GM21737 (cell line): ENCODE measurements at regions not wholly inside any gene's neighbourhood (a gene's known extent, or its start where the extent isn't known, plus 50 kb on each side); places are given as distances from the start of the nearest gene placed in this dataset.
"Not testable (repeated sequence)": the region's sequence is repeated elsewhere in the genome, so short reads cannot be mapped to it uniquely, and the experiment has no call there.

Experiments
- ATAC-seq: cut with Tn5 transposase; IDR thresholded peaks from one replicate; pipeline ENCODE4 v1.9.1; 2021; ENCODE audit warnings: mild to moderate bottlenecking, moderate library complexity; ENCODE audit not compliant: unreplicated experiment

DNA sequence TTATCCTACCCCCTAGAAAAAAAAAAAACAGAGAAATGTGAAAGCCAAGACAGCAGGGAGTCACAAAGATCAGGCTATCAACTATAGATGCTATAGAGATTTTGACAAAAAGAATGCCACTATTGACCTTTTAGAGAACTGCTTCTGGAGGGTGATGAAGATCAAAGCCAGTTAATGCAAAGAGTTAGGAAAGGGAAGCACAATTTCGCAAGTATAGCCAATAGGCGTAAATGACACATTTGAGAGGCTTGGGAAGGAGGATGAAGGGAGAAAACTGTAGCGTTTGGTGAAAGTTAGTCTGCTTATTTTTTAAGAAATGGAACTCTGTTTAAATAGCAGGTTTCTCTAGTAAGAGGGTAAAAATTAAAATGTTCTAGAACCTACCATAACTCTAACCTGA is 190.7 kb downstream of the DUSP6 start:
- no peak for ATAC-seq

DNA sequence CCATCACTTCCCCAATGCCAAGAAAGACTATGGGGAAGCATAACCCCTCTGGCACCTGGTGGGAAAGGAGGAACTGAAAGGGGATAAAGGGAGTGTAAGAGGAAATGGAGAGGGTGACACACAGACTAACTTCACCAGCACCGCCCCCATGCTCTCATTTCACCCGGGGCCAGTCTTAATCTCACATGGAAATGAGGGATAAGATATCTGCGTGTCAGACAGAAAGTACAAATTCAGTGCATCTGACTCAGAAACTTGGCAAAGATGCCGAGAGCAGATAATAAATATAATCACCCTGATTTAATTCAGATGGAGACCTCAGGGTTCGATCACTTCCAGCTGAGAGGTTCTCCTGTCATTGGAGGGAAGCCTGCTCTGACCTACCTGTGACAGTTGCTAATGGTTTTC is 191.6 kb downstream of the DUSP6 start:
- no peak for ATAC-seq

- no peak for ATAC-seq
Measured at GRCh38 chr12:89157413-89157812, 194.9 kb downstream of the DUSP6 start.

GRCh38 chr12:89156862-89157262 is 195.4 kb downstream of the DUSP6 start:
- ATAC-seq: no peak

GRCh38 chr12:89156340-89156739 is 196.0 kb downstream of the DUSP6 start:
- no peak for ATAC-seq

DNA sequence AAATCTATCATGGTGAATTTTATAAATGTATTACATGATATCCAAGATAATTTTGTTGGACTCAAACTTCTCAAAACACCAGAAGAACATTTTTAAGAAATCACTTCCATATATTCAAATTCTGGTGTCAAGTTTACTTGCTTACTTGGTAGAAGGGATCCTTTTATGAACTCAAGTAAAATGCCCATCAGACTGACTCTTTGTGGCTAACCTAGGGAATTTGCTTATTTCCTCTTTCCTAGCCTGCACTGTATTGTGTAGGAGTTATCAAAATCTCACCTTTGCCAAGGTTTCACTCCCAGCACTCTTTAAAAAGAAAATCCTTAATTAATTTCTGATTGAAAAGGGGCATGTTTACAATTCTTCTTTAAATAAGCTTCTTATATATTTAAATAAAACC is 196.5 kb downstream of the DUSP6 start:
- ATAC-seq: no peak

DNA sequence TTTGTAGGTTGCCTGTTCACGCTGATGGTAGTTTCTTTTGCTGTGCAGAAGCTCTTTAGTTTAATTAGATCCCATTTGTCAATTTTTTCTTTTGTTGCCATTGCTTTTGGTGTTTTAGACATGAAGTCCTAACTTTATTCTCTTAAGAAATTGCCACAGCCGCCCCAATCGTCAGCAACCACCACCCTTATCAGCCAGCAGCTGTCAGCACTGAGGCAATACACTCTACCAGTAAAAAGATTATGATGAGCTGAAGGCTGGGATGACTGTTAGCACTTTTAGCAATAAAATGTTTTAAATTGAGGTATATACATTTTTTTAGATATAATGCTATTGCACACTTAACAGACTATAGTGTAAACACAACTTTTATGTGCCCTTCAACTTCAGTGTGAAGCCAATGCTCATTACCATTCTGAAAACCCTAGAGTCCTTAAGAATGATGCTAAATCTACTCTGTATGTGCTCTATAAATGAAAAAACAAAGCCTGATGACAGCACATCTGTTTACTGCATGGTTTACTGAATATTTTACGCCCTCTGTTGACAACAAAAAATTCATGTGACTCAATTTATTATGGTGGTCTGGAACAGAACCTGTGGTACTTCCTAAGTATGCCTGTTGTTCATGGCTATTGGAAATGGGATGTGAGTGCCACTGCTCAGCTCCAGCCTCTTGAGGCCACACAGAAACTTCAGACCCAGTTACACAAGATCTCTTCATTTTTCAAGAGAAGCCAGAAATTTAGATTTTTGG is 197.4 kb downstream of the DUSP6 start:
- ATAC-seq: no peak

- no peak for ATAC-seq
Measured at GRCh38 chr12:89153341-89153740, 199.0 kb downstream of the DUSP6 start.

- ATAC-seq: no peak
Measured at GRCh38 chr12:89151536-89151935, 200.8 kb downstream of the DUSP6 start.

- not testable (repeated sequence) for ATAC-seq
Measured at GRCh38 chr12:89150789-89151188, 201.5 kb downstream of the DUSP6 start.

GRCh38 chr12:89140602-89141238 is 211.6 kb downstream of the DUSP6 start:
- no peak for ATAC-seq

GRCh38 chr12:89140141-89140540 is 212.2 kb downstream of the DUSP6 start:
- ATAC-seq: no peak

DNA sequence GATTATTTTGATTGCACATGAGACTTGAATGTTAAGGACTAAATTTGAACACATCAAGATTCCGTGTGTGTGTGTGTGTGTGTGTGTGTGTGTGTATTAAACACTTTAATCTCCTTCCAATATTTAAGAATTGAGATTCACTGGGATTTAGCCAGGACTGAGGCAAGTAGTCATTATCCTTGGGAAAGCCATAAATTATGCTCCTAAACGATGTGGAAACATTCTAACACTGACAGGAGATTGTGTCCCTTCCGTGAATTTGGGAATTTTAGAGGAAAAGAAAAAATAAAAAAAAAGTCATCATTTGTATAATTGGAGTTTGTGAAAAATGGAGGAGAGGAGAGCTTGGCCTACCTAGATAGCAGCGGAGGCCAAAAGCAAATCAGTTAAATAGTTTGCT is 212.9 kb downstream of the DUSP6 start:
- ATAC-seq: no peak

- no peak for ATAC-seq
Measured at GRCh38 chr12:89138048-89138852, 214.1 kb downstream of the DUSP6 start.

DNA sequence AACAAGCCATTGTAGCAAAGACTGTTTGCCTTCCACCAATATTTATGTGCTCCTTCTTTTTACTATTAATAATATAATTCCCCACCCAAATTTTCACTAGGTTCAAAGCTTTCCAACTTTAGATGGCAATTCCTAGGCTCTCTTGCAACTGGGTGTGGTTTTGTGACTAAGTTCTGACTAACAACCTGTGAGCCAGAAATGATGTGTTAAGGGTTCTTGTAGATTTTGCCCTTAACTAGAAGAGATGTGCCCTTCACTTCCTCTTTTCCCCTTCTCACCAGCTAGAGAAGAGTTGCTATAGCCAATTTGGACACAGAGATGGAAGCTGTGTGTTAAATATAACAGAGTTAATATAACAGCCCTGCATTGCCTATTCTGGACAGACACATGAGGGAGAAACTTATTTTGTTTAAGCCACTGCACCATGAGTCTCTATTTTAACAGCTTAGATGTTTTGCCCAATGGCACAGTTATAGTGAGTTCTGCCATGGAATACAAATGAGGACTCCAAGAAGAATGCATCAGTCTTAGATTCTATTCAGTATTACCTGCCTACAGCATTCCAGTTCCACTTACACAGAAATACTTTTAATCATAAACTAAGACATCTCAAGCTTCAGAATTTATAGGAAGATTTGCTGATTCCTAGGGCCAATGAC is 216.2 kb downstream of the DUSP6 start:
- no peak for ATAC-seq

GRCh38 chr12:89134213-89134770 is 218.0 kb downstream of the DUSP6 start:
- no peak for ATAC-seq

- ATAC-seq: no peak
Measured at GRCh38 chr12:89129167-89129870, 223.0 kb downstream of the DUSP6 start.

DNA sequence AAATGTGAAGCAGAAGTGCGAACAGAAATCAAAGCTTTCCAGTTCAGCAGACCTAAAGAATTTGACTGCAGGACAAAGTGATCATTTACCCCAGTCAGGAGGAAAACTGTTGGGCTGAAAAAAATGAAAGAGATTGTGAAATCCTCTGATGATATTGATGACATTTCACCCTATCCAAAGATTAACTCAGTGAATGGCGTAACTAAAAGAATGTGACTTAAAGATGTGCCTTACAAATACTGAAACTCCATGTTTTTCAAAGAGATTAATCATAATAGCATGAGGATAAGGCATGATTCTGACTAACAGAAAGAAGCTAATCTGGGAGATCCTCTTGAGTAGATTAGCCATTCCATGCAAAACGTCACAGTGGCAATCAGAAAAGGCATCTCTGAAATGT is 225.6 kb downstream of the DUSP6 start:
- ATAC-seq: no peak

- ATAC-seq: no peak
Measured at GRCh38 chr12:89122852-89123251, 229.4 kb downstream of the DUSP6 start.

DNA sequence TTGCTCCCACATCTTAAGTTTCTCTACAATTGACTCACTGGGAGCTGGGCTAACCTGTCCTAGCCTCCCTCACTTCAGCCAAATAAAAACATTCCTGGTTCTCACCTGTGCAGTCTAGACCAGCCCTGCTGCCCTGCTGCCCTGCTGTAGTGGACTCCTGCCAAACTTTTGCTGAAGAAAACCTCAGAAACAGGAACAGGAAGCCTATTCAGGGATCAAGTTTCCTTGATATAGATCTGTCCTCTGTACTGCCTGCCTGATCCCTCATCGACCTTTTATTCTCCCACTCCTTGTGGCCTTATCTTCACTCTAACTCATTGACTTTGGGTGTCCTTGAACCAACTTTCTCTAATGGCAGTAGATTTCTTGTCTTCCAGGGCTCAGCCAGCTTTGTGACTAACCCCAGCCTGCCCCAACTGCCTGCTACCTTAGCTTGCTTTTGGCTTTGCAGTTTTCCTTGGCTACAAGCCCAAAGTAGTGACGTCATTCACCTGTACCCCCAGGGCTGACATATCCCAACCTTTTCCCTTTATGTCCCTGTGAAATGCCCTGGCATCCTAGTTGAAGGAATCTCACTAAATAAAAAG is 234.8 kb downstream of the DUSP6 start:
- no peak for ATAC-seq
